Endothelial cell of umbilical vein (primary cell): ENCODE measurements at regions not wholly inside any gene's neighbourhood (a gene's known extent, or its start where the extent isn't known, plus 50 kb on each side); places are given as distances from the start of the nearest gene placed in this dataset.

Experiments
- BruUV-seq: library from RNA; stranded (reverse); fragments of 400-500 nt; replicated peaks from 2 replicates; lab custom pipeline; 2021; lab: Mats Ljungman, UMichigan
- CTCF ChIA-PET: fragments of 300-600, 350-600 bp; sonication (Branson Sonifier 250); formaldehyde crosslinking; loops from one replicate; lab custom pipeline; 2021; ENCODE audit warnings: antibody characterized with exemption, inconsistent platforms; lab: Charles Lee
- POLR2A ChIA-PET: fragments of 300-600, 350-600 bp; sonication (Branson Sonifier 250); formaldehyde crosslinking; loops from one replicate; lab custom pipeline; 2021; ENCODE audit warnings: antibody characterized with exemption, inconsistent platforms; lab: Charles Lee
- DNase-seq: peaks from one replicate; pipeline ENCODE4 v3.0.0-alpha.2; 2011; ENCODE audit warnings: low read depth, low spot score
- FAIRE-seq: peaks from 2 replicates; lab custom pipeline; 2011; peaks lifted over from hg19 to GRCh38; lab: Jason Lieb, UNC
- H2AFZ ChIP-seq: 2 replicates; pipeline ENCODE4 v1.6.0; 2012; ENCODE audit warnings: low read depth, low read length, control low read depth, inconsistent platforms
- H3K27ac ChIP-seq: 2 replicates; pipeline ENCODE4 v1.5.1; 2011; ENCODE audit warnings: low read depth, mild to moderate bottlenecking, control low read depth, low read length, moderate library complexity; ENCODE audit not compliant: insufficient read depth
- H3K27me3 ChIP-seq, 2 experiments: 2 replicates each; pipeline versions ENCODE4 v1.6.0 to v1.6.1; 2011; ENCODE audit warnings: low read length in 2 of 2, mixed read lengths in 1 of 2; ENCODE audit not compliant: control insufficient read depth in 2 of 2, insufficient read depth in 2 of 2
- H3K36me3 ChIP-seq, 2 experiments: 2 replicates in 1 of 2; 3 replicates in 1 of 2; pipeline ENCODE4 v1.5.1; 2011; ENCODE audit warnings: low read length in 2 of 2, mild to moderate bottlenecking in 1 of 2, moderate library complexity in 1 of 2; ENCODE audit not compliant: control insufficient read depth in 2 of 2, insufficient read depth in 2 of 2; ENCODE audit errors: extremely low read depth in 1 of 2
- H3K4me1 ChIP-seq: 3 replicates; pipeline ENCODE4 v1.5.1; 2011; ENCODE audit warnings: mild to moderate bottlenecking, low read length; ENCODE audit not compliant: control insufficient read depth, insufficient read depth; ENCODE audit errors: extremely low read depth
- H3K4me2 ChIP-seq: 2 replicates; pipeline ENCODE4 v1.6.1; 2011; ENCODE audit warnings: low read length, control low read depth, mixed read lengths; ENCODE audit not compliant: insufficient read depth
- H3K4me3 ChIP-seq, 3 experiments: fragments of 200-600 bp in 1 of 3; sonication (generic), shearing (Covaris generic) in 1 of 3; replicated peaks in 1 of 3; 2 replicates each; pipeline ENCODE4 v1.5.1; 2011 to 2016; ENCODE audit warnings: control low read depth in 3 of 3, low read length in 3 of 3, mild to moderate bottlenecking in 2 of 3, inconsistent platforms in 1 of 3, low read depth in 1 of 3, moderate library complexity in 1 of 3; ENCODE audit not compliant: insufficient read depth in 1 of 3
- H3K79me2 ChIP-seq: 2 replicates; pipeline ENCODE4 v1.6.0; 2012; ENCODE audit warnings: low read length, inconsistent platforms; ENCODE audit not compliant: control insufficient read depth, insufficient read depth
- H3K9ac ChIP-seq: replicated peaks from 2 replicates; pipeline ENCODE3; 2011; ENCODE audit warnings: low read length, control low read depth; ENCODE audit not compliant: insufficient read depth; ENCODE audit errors: extremely low read depth
- H3K9me1 ChIP-seq: replicated peaks from 3 replicates; pipeline ENCODE4 v1.6.0; 2011; ENCODE audit warnings: mild to moderate bottlenecking, low read length; ENCODE audit not compliant: control insufficient read depth, insufficient read depth; ENCODE audit errors: extremely low read depth
- H3K9me3 ChIP-seq: replicated peaks from 2 replicates; pipeline ENCODE4 v1.5.1; 2012; ENCODE audit warnings: low read length, inconsistent platforms; ENCODE audit not compliant: control insufficient read depth, insufficient read depth
- H4K20me1 ChIP-seq: replicated peaks from 2 replicates; pipeline ENCODE3; 2011; ENCODE audit warnings: mild to moderate bottlenecking, low read length; ENCODE audit not compliant: control insufficient read depth, insufficient read depth; ENCODE audit errors: extremely low read depth
- EZH2 ChIP-seq: IDR thresholded peaks from 2 replicates; pipeline ENCODE4 v1.6.1; 2012; ENCODE audit warnings: borderline replicate concordance, low read depth, mild to moderate bottlenecking, moderate library complexity, low read length, inconsistent platforms; ENCODE audit not compliant: severe bottlenecking
- FOS ChIP-seq: IDR thresholded peaks from 2 replicates; pipeline ENCODE4 v1.6.1; 2011; ENCODE audit warnings: mild to moderate bottlenecking, low read length, moderate library complexity, borderline replicate concordance; ENCODE audit not compliant: insufficient read depth
- GATA2 ChIP-seq: IDR thresholded peaks from 2 replicates; pipeline ENCODE4 v1.7.0; 2011; ENCODE audit warnings: low read depth, mild to moderate bottlenecking, moderate library complexity, mixed read lengths, low read length; ENCODE audit not compliant: insufficient read length, insufficient read depth
- JUN ChIP-seq: IDR thresholded peaks from 2 replicates; pipeline ENCODE4 v1.6.1; 2011; ENCODE audit warnings: borderline replicate concordance, low read depth; ENCODE audit not compliant: insufficient read length, insufficient read depth
- MYC ChIP-seq: IDR thresholded peaks from one replicate; pipeline ENCODE4 v1.6.1; 2011; ENCODE audit warnings: mild to moderate bottlenecking, low read depth, low read length
- POLR2A ChIP-seq: IDR thresholded peaks from 2 replicates; pipeline ENCODE4 v1.6.1; 2012; ENCODE audit warnings: low read depth, mild to moderate bottlenecking, control low read depth, low read length
- POLR2AphosphoS5 ChIP-seq: IDR thresholded peaks from 2 replicates; pipeline ENCODE4 v1.6.1; 2012; ENCODE audit warnings: low read depth, mild to moderate bottlenecking, control low read depth, low read length, moderate library complexity; ENCODE audit not compliant: insufficient read depth
- dilution Hi-C: fragments of 300-500 bp; cut with MboI; formaldehyde crosslinking; loops from one replicate; pipeline ENCODE4 v1.15.0; 2019; ENCODE audit warnings: low sequenced_read_pairs; ENCODE audit not compliant: extremely low pct_ligation_motif_present
- intact Hi-C: fragments of 100-400 bp; cut with micrococcal nuclease; formaldehyde crosslinking; loops from one replicate; pipeline ENCODE4 v1.10.0; 2022
- TF ChIP-seq, protein P1 (sequence below), 2 donors: IDR thresholded peaks; 1 replicate in 1 of 2; 2 replicates in 1 of 2; pipeline ENCODE4 v1.5.1; 2011; ENCODE audit warnings: low read length in 2 of 2, mild to moderate bottlenecking in 2 of 2, moderate library complexity in 2 of 2, control low read depth in 1 of 2, inconsistent platforms in 1 of 2, low read depth in 1 of 2; ENCODE audit not compliant: insufficient read depth in 1 of 2; ENCODE audit errors: extremely low read depth in 1 of 2
- TF ChIP-seq, protein P2 (sequence below): IDR thresholded peaks from 2 replicates; pipeline ENCODE4 v1.6.1; 2011; ENCODE audit not compliant: insufficient read depth, insufficient read length

DNA sequence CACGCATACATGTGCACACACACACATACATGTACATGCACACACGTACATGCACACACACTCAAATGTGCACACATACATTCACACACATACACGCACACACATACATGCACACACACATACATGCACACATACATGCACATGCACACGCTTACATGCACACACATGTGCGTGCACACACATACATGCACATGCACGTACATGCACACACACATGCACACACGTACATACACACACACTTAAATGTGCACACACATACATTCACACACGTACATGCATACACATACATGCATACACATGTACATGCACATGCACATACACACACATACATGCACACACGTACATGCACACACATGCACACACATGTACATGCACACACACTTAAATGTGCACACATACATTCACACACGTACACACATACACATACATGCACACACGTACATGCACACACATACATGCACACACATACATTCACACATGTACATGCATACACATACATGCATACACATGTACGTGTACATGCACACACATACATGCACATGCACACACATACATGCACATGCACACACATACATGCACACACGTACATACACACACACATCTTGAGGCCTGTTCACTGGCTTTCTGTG is 283.7 kb upstream of the ID2 start:
- H4K20me1 ChIP-seq = no peaks in the 10 kb centered on the region
- intact Hi-C loops (no loop called here), dilution Hi-C loops (no loop called here)
- no peak overlapping the region for H3K4me2 ChIP-seq
- no peaks in the 10 kb centered on the region for H3K4me1 ChIP-seq
- no peaks in the 10 kb centered on the region for H3K79me2 ChIP-seq
- no peak overlapping the region for H2AFZ ChIP-seq
- ChIA-PET CTCF (no interaction called here), POLR2A (no interaction called here)
- no peak overlapping the region for H3K4me3 ChIP-seq
- no peaks in the 10 kb centered on the region for H3K36me3 ChIP-seq
- H3K9ac ChIP-seq = no peak overlapping the region
- BruUV-seq = no TSS peak
- H3K27ac ChIP-seq = no peak overlapping the region
- H3K9me1 ChIP-seq = no peaks in the 10 kb centered on the region
- DNase-seq = no peak
- TF ChIP-seq POLR2AphosphoS5 (no peak), MYC (no peak), GATA2 (no peak), EZH2 (no peak), FOS (no peak), JUN (no peak), POLR2A (no peak)
- TF ChIP-seq, protein P1, sequence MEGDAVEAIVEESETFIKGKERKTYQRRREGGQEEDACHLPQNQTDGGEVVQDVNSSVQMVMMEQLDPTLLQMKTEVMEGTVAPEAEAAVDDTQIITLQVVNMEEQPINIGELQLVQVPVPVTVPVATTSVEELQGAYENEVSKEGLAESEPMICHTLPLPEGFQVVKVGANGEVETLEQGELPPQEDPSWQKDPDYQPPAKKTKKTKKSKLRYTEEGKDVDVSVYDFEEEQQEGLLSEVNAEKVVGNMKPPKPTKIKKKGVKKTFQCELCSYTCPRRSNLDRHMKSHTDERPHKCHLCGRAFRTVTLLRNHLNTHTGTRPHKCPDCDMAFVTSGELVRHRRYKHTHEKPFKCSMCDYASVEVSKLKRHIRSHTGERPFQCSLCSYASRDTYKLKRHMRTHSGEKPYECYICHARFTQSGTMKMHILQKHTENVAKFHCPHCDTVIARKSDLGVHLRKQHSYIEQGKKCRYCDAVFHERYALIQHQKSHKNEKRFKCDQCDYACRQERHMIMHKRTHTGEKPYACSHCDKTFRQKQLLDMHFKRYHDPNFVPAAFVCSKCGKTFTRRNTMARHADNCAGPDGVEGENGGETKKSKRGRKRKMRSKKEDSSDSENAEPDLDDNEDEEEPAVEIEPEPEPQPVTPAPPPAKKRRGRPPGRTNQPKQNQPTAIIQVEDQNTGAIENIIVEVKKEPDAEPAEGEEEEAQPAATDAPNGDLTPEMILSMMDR (IDR thresholded peaks at IDR 0.05; ENCODE audit: extremely low read depth in 1 of 2, insufficient read depth in 1 of 2, low read depth in 1 of 2, low read length in 2 of 2) = no peak
- TF ChIP-seq, protein P2, sequence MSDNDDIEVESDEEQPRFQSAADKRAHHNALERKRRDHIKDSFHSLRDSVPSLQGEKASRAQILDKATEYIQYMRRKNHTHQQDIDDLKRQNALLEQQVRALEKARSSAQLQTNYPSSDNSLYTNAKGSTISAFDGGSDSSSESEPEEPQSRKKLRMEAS = no peak
- no peak for FAIRE-seq
- peaks cover 2% of the 10 kb centered on the region for H3K9me3 ChIP-seq
- H3K27me3 ChIP-seq = no peaks in the 10 kb centered on the region
